OCI-LY7 (cell line): ENCODE measurements at regions not wholly inside any gene's neighbourhood (a gene's known extent, or its start where the extent isn't known, plus 50 kb on each side); places are given as distances from the start of the nearest gene placed in this dataset.
A peak's percentile ranks its signal among the peaks of the same experiment; 100 is the strongest.

Experiments
- BruUV-seq: library from RNA; stranded (reverse); fragments of 400-500 nt; replicated peaks from 2 replicates; lab custom pipeline; 2021; lab: Mats Ljungman, UMichigan
- CTCF ChIA-PET: fragments of 300-600 bp; sonication (Branson Sonifier 250); formaldehyde crosslinking; loops from one replicate; lab custom pipeline; 2022; ENCODE audit warnings: antibody characterized with exemption; ENCODE audit not compliant: unreplicated experiment; lab: Charles Lee
- POLR2A ChIA-PET: fragments of 300-600 bp; sonication (Branson Sonifier 250); formaldehyde crosslinking; loops from one replicate; lab custom pipeline; 2022; ENCODE audit warnings: antibody characterized with exemption; lab: Charles Lee
- DNase-seq: peaks from one replicate; pipeline ENCODE4 v3.0.0-alpha.2; 2015; ENCODE audit warnings: low spot score
- H2AFZ ChIP-seq: fragments of 200-600 bp; sonication (generic), shearing (Covaris generic); 2 replicates; pipeline ENCODE4 v1.6.1; 2014; ENCODE audit warnings: mild to moderate bottlenecking, antibody characterized with exemption, low read length, moderate library complexity
- H3K27ac ChIP-seq: fragments of 200-600 bp; sonication (generic); 2 replicates; pipeline ENCODE4 v1.5.1; 2014; ENCODE audit warnings: mixed run types, low read depth, mild to moderate bottlenecking, moderate library complexity, low read length, inconsistent platforms; ENCODE audit not compliant: poor library complexity, severe bottlenecking
- H3K36me3 ChIP-seq: fragments of 200-600 bp; sonication (generic); 2 replicates; pipeline ENCODE4 v1.6.1; 2014; ENCODE audit warnings: mild to moderate bottlenecking, antibody characterized with exemption, low read length, moderate library complexity, mixed read lengths; ENCODE audit not compliant: insufficient read depth
- H3K4me1 ChIP-seq: fragments of 200-600 bp; sonication (generic); 2 replicates; pipeline ENCODE4 v1.5.1; 2014; ENCODE audit warnings: mild to moderate bottlenecking, low read length; ENCODE audit not compliant: insufficient read depth, poor library complexity, severe bottlenecking
- H3K4me2 ChIP-seq: fragments of 200-600 bp; sonication (generic); 2 replicates; pipeline ENCODE4 v1.6.1; 2014; ENCODE audit warnings: mild to moderate bottlenecking, low read length
- H3K4me3 ChIP-seq: fragments of 200-600 bp; sonication (generic); 2 replicates; pipeline ENCODE4 v1.5.1; 2014; ENCODE audit warnings: mild to moderate bottlenecking, low read depth, low read length; ENCODE audit not compliant: poor library complexity, severe bottlenecking
- H3K79me2 ChIP-seq: fragments of 200-600 bp; sonication (generic); 2 replicates; pipeline ENCODE4 v1.6.1; 2016; ENCODE audit warnings: low read depth, mild to moderate bottlenecking, low read length, moderate library complexity, mixed read lengths; ENCODE audit not compliant: insufficient read depth
- H3K9me2 ChIP-seq: fragments of 200-600 bp; sonication (generic); 2 replicates; pipeline ENCODE4 v1.6.1; 2016; ENCODE audit warnings: mild to moderate bottlenecking, low read length, mixed read lengths; ENCODE audit not compliant: insufficient read depth
- H3K9me3 ChIP-seq: fragments of 200-600 bp; sonication (generic); 2 replicates; pipeline ENCODE4 v1.6.1; 2014; ENCODE audit warnings: mild to moderate bottlenecking, mixed run types, low read length, mixed read lengths
- H4K20me1 ChIP-seq: fragments of 200-600 bp; sonication (generic); 2 replicates; pipeline ENCODE4 v1.6.1; 2014; ENCODE audit warnings: mild to moderate bottlenecking, antibody characterized with exemption, low read length, moderate library complexity, mixed read lengths; ENCODE audit not compliant: insufficient read depth
- CTCF ChIP-seq: fragments of 200-600 bp; sonication (generic); conservative IDR thresholded peaks from 2 replicates; pipeline ENCODE4 v1.5.1; 2014; ENCODE audit warnings: mild to moderate bottlenecking, antibody characterized with exemption, low read length, moderate library complexity, mixed read lengths
- EZH2phosphoT487 ChIP-seq: fragments of 200-600 bp; sonication (generic); IDR thresholded peaks from 2 replicates; pipeline ENCODE4 v1.6.1; 2018; ENCODE audit warnings: low read depth, borderline replicate concordance, mild to moderate bottlenecking, mixed run types, antibody characterized with exemption, low read length, moderate library complexity, mixed read lengths
- intact Hi-C: fragments of 100-400 bp; cut with micrococcal nuclease; formaldehyde crosslinking; loops from one replicate; pipeline ENCODE4 v1.10.0; 2022; ENCODE audit not compliant: unreplicated experiment

DNA sequence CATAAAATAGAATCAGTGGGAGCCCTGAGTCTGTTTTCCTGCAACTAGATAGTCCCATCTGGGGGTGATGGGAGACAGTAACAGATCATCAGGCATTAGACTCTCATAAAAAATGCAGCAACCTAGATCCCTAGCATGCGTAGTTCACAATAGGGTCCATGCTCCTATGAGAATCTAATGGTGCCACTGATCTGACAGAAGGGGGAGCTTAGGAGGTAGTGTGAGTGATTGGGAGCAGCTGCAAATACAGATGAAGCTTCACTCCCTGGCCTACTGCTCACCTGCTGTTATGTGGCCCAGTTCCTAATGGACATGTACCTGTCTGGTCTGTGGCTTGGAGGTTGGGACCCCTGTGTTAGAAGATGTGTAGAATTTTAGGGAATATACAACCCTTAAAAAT is 904.5 kb upstream of the EPHA7 start:
- POLR2A ChIA-PET = no interaction called here
- H4K20me1 ChIP-seq = no peaks in the 10 kb centered on the region
- no peaks in the 10 kb centered on the region for H3K9me2 ChIP-seq
- no peaks in the 10 kb centered on the region for H3K36me3 ChIP-seq
- H3K4me3 ChIP-seq = no peak overlapping the region
- no peak overlapping the region for H3K27ac ChIP-seq
- intact Hi-C loops = no loop called here
- no peak overlapping the region for H2AFZ ChIP-seq
- H3K9me3 ChIP-seq = no peaks in the 10 kb centered on the region
- H3K4me1 ChIP-seq = no peaks in the 10 kb centered on the region
- CTCF ChIA-PET = no interaction called here
- BruUV-seq = no TSS peak
- DNase-seq = no peak
- TF ChIP-seq CTCF (peak; percentile 42; the same call in 1 of the 2 replicates), EZH2phosphoT487 (no peak)
- H3K79me2 ChIP-seq = no peaks in the 10 kb centered on the region
- H3K4me2 ChIP-seq = no peak overlapping the region

DNA sequence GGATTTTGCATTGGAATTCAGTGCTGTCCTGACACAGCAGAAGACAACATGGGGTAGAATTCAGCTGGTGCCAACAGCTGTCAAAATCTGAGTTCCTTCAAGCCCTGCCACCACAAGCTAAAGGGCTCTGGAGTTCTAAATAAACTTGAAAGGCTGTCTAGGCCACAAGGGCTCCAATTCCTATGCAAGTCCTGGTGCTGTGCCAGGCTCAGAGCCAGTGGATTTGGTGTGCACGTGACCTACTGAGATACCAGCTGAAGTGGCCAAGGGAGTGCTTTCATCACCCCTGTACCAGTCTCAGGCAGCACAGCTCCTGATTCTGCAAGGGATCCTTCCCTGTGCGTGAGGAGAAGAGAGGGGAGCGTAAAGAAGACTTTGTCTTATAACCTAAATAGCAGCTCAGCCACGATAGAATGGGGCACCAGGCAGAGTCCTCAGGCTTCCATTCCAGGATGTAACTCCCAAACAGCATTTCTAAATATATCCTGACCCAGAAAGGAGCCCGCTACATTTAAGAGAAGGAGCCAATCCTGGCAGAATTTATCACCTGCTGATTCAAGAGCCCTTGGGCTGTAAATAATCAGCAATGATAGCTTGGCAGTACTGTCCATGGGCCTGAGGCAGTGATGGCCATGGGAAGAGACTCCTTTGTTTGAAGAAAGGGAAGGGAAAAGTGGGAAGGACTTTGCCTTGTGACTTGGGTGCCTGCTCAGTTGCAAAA is 881.2 kb upstream of the EPHA7 start:
- Histone ChIP-seq H3K36me3 (no peaks in the 10 kb centered on the region), H3K27ac (no peak overlapping the region), H3K4me2 (no peak overlapping the region), H4K20me1 (no peaks in the 10 kb centered on the region), H2AFZ (no peak overlapping the region), H3K9me3 (no peaks in the 10 kb centered on the region), H3K4me3 (no peak overlapping the region), H3K9me2 (no peaks in the 10 kb centered on the region), H3K79me2 (no peaks in the 10 kb centered on the region), H3K4me1 (no peaks in the 10 kb centered on the region)
- ChIA-PET CTCF (no interaction called here), POLR2A (no interaction called here)
- no TSS peak for BruUV-seq
- intact Hi-C loops = no loop called here
- no peak for DNase-seq
- TF ChIP-seq CTCF (no peak), EZH2phosphoT487 (no peak)

- Histone ChIP-seq H2AFZ (no peak overlapping the region), H4K20me1 (no peaks in the 10 kb centered on the region), H3K4me3 (no peak overlapping the region), H3K36me3 (no peaks in the 10 kb centered on the region), H3K4me1 (no peaks in the 10 kb centered on the region), H3K27ac (no peak overlapping the region), H3K9me3 (no peaks in the 10 kb centered on the region), H3K4me2 (no peak overlapping the region), H3K9me2 (no peaks in the 10 kb centered on the region), H3K79me2 (no peaks in the 10 kb centered on the region)
- POLR2A ChIA-PET = no interaction called here
- TF ChIP-seq EZH2phosphoT487 (no peak), CTCF (no peak)
- no peak for DNase-seq
- intact Hi-C loops = no loop called here
- BruUV-seq = no TSS peak
- CTCF ChIA-PET = no interaction called here
Measured at GRCh38 chr6:94289131-94289530, 869.8 kb upstream of the EPHA7 start.
